GM21526 (cell line): ENCODE measurements at regions not wholly inside any gene's neighbourhood (a gene's known extent, or its start where the extent isn't known, plus 50 kb on each side); places are given as distances from the start of the nearest gene placed in this dataset.

Experiments used
- ATAC-seq: cut with Tn5 transposase; IDR thresholded peaks from one replicate; pipeline ENCODE4 v1.9.1; 2021; ENCODE audit warnings: moderate library complexity; ENCODE audit not compliant: unreplicated experiment, low FRiP score

DNA sequence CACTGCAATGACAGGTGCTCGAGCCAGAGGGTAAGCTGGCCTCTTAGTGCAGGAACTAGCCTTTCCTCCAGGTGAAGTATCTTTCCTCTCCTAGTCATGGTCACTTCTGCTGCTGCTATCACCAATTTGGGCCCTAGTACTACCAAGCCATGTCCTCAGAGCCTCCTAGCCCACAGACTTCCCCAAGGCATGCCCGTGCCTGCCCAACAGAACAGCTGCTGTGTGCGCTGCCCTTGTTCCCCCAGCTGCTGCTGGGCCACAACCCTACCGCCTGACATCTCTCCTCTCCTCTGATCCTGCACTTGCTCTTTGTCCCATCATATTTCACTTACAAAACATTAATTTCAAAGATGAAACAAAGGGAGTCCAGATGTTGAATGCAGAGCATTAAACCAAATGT, 168.5 kb upstream of the FREM2 start:
- ATAC-seq: no peak

DNA sequence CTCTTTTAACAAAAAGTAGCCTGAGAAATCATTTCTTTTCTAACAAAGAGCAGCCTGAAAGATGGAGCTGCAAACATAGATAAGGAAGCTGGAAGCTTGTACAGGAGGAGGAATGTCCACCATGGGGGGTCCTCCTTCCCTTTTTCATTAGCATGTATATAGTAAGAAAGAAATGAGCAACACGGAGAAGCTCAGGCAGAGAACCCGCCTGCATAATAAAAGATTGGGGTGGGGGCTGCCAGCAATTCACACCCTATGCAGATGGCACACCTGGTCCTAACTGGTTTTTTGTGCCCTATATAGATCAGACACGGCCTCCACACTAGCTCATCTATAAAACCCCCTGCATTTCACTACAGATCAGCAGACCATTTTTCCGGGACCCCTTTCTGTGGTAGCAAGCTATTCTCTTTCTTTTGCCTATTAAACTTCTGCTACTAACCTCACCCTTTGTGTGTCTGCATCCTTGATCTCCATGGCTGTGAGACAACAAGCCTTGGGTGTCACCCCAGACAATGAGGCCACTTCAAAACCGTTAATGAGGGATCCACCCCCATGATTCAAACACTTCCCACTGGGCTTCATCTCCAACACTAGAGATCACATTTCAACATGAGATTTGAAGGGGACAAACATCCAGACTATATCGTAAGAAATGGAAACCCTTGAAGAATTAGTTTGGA, 167.5 kb upstream of the FREM2 start:
- no peak for ATAC-seq

- ATAC-seq: no peak
Measured at GRCh38 chr13:38520041-38520440, 166.8 kb upstream of the FREM2 start.

DNA sequence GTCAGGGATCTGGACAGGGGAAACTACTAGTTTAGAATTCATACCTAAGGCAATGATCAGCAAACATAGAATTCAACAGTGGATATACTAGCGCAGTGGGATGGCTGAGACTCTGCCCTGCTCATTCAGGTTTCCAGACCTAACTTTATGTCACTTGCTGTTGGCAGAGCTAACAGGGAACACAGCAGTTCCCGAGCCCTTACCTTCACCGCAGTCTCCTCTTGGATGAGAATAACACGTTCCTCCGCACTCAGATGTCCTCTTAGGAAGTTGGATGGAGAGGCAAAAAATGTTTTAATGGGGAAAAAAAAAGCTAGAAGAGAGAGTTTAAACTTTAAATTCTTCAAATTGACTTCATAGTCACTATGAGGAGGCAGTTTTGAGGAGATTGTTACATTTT, 159.7 kb upstream of the FREM2 start:
- no peak for ATAC-seq

- ATAC-seq: no peak
Measured at GRCh38 chr13:38528986-38529385, 157.9 kb upstream of the FREM2 start.

GRCh38 chr13:38530492-38530891, 156.4 kb upstream of the FREM2 start:
- peak; percentile 66 for ATAC-seq

DNA sequence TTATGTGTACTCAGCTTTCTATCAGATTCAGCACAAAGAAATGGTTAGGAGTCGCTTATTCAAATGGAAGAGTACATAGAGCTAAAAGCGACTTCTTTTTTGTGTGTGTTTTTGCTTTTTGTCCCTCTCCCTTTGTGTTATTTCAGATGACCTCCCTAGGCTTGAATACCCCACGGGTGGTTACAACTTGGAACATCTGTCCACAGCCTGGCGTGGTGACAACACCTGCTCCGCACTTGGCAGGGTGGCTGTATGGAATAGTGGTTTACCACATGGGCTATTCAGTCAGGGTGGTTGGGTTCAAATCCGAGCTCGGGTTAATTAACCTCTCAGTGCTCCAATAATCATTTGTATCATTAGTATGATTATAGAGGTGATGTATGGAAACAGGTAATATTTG, 151.6 kb upstream of the FREM2 start:
- ATAC-seq: no peak

DNA sequence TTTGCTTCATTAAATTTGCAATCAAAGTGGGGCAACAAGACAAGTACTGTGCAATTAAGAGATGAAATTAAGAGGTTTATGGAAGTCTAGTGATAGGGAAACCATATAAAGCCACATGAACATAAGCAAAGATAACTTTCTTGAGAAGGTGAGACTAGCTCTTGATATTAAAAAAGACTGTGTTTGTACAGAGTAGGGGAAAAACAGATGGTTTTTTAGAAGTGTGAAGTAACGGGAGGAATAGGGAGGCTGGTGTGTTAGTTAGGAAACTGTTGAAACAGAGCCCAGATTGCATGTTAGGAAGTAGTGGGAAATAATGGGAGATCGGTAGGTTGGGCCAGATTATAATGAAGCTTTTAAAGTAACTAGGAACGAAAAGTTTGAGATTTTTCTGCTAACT, 149.8 kb upstream of the FREM2 start:
- ATAC-seq: no peak

DNA sequence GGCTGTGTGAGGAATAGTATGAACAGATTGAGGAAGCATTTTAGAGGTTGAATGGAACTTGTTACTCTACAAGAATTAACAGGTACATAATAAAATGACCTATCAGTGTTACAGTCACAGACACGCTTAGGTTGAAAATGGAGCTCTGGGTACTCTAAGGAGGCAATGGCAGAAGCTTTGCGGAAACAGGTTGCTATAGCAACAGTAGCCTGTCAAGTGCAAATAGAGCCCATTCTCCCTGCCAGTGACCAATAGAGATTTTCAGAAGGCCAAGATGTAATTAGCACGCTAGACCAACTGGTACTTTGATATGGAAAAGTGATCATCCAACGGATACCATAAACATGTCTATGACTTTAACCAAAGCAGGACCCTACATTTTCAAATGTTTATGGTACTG, 148.5 kb upstream of the FREM2 start:
- ATAC-seq: no peak

DNA sequence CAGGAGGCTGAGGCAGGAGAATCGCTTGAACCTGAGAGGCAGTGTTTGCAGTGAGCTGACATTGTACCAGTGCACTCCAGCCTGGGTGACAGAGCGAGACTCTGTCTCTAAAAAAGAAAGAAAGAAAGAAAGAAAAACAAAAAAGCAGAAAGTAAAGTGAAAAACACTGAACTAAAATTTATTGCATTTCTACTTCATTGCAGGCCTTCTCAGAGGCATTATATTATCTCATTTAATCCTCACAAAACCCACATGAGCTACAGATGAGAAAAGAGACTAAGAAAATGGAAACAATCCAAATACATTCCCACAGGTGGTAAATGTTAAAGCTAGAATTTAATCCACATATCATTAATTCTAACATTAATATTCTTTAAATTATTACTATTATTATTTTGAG, 147.2 kb upstream of the FREM2 start:
- no peak for ATAC-seq

- no peak for ATAC-seq
Measured at GRCh38 chr13:38542601-38543000, 144.3 kb upstream of the FREM2 start.

- ATAC-seq: no peak
Measured at GRCh38 chr13:38543561-38543960, 143.3 kb upstream of the FREM2 start.

DNA sequence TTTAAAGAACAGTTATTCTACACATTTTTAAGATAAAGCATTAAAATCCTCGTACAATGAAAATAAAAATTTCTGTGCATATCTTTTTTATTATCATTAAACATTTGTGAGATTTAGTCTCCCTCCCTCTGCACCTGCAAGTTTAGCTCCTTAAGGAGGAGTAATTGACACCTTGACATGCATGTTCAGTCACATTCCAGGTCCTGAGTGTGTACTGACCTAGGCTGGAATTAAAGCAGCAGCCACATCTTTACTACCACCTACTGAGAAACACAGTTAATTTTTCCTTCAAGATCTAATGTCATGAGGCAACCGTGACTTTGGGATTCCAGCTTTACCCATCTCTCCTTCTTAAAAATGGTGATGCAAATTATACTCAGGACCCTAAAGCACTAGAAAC, 123.1 kb upstream of the FREM2 start:
- no peak for ATAC-seq

DNA sequence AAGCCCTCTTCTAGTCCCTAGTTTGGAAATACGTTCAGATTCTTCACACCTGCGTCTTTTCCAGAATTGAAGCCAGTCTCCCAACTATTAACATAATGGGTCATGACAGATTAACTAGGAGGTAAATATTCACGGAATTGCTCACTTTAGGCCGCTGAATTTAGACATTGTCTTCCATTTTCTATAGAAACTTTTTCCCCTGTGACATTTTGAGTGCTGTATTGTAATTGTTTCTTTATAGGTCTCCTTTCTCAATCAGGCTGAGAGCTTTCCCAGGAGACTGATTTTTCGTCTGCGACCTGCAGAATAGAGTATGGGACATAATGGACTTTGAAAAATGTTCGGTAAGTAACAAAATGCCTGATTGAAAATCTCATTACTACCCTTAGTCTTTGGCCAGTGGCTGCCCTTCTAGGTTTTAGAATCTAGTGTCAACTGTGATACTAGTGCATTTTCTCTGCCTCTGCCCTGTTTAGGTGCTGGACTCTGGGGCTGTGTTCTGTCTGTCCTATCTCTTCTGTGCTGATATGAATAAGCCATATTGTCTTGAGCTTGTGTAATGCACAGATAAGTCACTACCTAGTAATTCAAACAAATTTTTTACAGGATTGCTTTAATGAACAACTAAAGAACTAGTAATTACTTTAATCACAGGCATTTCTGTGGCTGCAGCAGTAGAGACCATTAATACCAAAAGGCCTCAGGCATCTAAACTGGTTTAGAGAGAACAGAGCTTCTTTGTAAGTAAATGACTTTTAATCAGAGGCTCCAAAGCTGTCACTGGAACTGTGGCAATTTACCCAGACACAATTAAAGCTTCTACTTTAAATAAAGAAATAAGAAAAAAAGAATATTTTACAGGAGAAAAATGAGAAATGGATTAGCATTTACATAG, 122.4 kb upstream of the FREM2 start:
- ATAC-seq: no peak

- no peak for ATAC-seq
Measured at GRCh38 chr13:38566023-38566422, 120.9 kb upstream of the FREM2 start.

GRCh38 chr13:38566519-38566918, 120.4 kb upstream of the FREM2 start:
- no peak for ATAC-seq

DNA sequence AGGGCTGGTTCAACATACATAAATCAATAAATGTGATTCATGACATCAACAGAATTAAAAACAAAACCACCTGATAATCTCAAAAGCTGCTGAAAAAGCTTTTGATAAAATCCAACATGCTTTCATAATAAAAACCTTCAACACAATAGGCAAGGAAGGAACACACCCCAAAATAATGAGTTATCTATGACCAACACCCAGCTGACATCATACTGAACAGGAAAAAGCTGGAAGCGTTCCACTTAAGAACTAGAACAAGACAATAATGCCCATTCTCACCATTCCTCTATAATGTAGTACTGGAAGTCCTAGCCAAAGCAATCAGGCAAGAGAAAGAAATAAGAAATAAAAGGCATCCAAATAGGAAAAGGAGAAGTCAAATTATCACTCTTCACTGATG, 116.2 kb upstream of the FREM2 start:
- ATAC-seq: no peak

DNA sequence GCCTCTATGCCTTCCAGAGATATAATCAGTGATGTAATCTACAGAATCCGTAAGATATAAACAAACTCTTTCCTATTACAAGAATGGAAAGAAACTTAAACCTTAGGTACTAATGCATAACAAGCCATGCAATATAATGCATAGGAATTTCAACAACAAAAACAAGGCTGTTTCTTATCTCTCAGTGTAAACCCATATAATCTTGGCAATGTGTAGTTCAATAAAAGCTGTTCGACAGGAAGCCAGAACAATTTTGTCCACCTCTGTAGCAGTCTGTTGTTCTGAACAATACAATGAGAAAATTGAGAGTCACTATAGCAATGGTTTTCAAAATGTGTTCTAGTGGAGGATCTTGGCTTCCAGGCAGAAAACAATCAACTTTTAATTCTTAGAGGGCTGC, 111.5 kb upstream of the FREM2 start:
- ATAC-seq: no peak

GRCh38 chr13:38577048-38577447, 109.8 kb upstream of the FREM2 start:
- no peak for ATAC-seq

- ATAC-seq: no peak
Measured at GRCh38 chr13:38582133-38582532, 104.7 kb upstream of the FREM2 start.

DNA sequence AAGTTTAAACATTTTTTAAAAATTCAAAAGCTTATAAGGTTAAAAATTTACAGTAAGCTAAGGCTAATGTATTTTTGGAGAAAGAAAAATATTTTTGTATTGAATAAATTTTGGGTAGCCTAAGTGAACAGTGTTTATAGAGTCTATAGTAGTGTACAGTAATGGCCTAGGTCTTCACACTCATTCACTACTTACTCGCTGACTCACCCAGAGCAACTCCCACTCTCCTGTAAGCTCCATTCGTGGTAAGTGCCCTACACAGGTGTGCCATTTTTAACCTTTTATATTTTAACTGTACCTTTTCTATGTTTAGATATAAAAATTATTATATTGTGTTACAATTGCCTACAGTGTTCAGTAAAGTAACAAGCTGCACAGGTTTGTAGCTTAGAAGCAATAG, 96.6 kb upstream of the FREM2 start:
- no peak for ATAC-seq
